ENCODE measurements at regions not wholly inside any gene's neighbourhood (a gene's known extent, or its start where the extent isn't known, plus 50 kb on each side); places are given as distances from the start of the nearest gene placed in this dataset.
"Not testable (repeated sequence)": the region's sequence is repeated elsewhere in the genome, so short reads cannot be mapped to it uniquely, and the experiment has no call there.

- no peak for DNase-seq
These were observed 92.5 kb upstream of the NAP1L1 start for GRCh38 chr12:76176940-76177339.

DNA sequence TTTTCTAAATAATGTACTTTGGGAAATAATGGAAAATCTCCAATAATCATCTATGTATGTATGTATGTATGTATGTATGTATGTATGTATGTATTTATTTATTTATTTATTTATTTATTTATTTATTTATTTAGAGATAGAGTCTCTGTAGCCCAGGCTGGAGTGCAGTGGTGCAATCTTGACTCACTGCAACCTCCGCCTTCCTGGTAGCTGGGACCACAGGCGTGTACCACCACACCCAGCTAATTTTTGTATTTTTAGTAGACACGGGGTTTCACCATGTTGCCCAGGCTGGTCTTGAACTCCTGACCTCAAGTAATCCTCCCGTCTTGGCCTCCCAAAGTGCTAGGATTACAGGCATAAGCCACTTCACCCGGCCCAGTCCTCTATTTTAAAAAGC lies 91.5 kb upstream of the NAP1L1 start:
- not testable (repeated sequence) for DNase-seq

DNA sequence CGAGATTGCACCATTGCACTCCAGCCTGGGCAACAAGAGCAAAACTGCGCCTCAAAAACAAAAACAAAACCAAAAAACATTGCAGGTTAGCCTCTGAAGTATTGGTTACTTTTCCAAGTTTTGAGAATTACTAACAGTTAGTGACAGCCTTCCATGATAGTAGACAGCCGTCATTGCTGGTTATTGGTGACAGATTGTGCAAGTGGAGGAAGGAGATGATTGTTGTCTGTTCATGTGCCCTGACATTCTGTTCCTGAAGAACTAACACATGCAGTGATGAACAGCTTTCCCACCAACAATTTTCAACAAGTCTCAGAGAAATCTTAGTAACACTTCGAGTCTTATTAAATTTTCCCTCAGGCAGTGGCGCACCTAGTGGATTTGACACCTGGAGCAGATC lies 89.3 kb upstream of the NAP1L1 start:
- no peak for DNase-seq

DNA sequence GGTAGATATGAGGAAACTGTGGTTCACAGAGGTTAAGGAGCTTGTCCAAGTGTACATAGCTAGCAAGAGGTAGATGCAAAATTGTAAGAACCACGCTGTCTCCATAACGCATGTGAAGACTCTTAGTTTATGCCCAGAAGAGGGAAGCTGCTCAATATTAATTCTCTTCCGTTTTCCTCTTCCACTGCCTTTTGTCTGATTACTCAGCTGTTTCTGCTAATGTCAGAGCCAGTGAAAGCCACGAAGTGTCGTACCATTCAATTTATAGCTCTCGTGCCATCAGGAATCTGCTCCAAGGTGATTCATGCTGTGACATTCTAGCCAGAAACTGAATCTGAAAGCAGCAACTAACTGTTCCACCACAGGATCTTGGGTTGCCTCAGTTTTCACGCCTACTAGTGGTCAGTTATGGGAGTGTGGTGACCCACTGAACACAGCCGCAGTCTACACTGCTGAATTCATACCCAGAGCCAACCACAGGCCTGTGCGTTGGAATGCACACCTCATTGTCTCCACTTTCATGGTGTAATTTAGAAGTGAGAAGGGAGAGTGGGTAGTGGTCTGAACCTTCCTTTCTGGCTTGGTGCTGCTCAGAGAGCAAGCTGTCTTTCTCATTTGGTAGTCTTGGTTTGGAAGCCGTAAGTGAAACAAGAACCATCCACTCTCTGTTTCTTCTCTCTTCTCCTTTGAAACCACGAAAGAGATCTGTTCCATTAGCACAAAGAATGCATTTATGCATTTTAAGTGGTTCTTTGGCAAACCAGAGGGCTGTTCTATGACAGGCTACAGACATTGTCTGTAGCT lies 74.2 kb upstream of the NAP1L1 start:
- DNase-seq, result peak; percentile 69

- no peak for DNase-seq
These were observed 72.2 kb upstream of the NAP1L1 start for GRCh38 chr12:76156726-76157125.

DNA sequence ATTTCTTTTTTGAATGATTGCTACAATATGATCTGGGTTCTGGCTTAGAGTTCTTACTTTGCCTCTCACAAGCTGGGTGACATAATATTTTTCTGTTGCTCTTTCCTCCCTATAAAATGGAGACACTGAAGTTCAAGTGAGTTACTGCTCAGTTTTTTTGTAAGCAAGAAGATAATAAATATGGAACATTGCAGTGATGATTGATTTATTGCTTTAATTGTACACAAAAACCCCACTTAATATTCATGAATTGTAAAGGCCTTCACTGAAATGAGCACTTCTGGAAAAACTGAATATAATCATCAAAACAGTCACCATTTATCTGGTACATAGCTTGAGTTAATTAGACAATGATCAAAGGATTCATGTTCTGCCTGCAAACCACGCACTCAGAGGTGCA lies 71.8 kb upstream of the NAP1L1 start:
- no peak for DNase-seq

GRCh38 chr12:76155157-76155670 lies 70.7 kb upstream of the NAP1L1 start:
- no peak for DNase-seq

DNA sequence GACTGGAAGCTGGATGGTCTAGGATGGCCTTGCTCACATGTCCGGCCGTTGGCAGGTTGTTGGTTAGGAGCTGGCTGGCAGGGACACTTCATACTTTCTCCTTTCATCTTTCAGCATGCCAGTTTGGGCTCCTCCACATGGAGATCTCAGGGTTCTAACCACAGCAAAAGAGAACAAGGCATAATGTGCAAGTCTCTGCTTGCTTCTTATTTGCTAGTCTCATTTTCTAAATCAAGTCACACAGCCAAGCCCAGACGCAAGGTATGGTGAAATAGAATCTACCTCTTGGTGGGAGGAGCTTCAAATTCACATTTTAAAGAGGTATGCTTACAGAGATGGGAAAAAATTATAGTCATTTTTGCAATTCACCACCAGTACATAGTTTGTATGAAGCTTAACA lies 69.1 kb upstream of the NAP1L1 start:
- no peak for DNase-seq

GRCh38 chr12:76152181-76152807 lies 67.8 kb upstream of the NAP1L1 start:
- no peak for DNase-seq

DNA sequence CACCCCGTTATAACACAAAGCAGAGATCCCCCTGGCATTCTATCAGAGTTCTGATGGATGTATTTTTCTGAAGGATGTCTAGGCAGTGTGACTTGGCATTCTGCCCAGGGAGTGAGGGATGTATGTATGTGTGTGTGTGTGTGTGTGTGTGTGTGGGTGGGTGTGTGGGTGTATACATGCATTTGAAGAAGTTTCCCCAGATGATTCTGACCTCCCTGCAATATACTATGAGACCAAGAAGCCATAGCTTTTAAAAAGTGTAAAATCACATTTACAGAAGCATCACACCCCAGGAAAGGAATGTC lies 59.7 kb upstream of the NAP1L1 start:
- DNase-seq, result no peak

DNA sequence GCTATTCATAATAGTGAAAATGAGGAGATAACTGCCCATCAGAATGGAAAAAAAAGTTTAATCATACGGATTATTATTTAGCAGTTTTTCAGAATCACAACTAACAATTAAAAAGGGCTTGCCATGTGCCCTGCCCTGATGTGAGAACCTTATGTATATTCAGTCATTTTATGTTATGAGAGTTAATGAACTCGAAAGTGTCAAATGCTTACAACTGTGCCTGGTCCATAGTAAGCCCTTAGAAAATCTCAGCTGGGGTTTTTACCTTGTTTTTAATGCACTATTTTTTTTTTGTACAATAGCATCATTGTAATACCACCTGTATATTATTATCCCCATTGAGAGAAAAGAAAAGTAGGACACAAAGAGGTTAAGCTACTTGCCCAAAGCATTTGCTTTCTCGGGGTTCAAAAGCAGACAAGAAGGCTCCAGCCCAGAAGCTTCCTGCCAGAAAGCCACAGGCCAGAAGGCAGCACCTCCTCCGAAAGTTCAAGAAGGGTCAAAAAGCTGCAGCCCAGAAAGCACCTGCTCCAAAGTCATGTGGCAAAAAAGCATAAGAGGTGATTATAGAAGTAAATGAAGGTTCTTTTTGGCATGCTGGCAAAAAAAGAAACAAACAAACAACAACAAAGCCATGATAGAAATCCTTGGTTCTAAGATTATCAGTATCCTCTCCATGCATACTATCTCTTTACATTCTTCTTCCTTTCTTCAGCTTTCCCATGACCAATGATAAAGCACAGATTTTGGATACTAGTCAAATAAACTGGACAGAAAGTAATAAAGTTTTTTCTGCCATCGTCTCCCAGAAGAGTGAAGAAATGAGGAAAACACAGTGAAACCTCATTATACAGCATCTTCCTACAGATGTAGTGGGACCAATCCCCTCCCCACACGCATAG lies 59.1 kb upstream of the NAP1L1 start:
- DNase-seq, result no peak

DNA sequence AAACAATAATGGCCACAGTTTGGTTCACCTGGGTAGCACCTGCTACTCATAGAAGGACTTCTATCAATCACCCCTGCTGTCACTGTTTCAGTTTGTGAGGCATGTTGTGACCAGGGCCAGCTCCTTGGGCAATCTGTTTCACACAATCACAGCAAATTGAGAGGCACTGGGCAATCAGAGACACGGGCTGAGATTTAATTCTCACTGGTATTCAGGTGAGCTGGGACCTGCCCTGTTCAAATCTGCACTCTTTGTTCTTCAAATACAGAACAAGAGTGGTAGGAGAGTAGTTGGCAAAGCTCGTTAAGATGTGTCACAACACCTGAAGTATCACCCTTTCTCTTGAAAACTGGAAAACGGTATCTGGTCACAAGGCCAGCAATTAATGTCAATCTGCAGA lies 57.8 kb upstream of the NAP1L1 start:
- DNase-seq, result no peak

DNA sequence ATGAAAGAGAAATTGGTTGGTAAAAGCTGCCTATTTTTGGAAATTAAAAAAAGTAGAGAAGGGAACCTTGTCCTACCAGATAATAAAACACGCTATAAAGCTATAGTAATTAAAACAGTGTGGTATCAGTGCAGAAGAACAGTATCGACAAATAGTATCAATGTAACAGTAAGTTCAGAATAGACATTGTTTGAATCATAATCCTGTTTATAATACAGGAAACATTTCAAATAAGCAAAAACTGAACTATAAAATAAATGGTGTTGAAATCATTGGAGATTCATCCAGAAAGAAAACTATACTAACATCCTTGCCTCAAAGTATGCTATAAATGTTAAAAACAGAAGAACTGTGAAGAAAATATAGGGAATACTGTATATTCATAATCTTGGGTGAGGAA lies 54.2 kb upstream of the NAP1L1 start:
- DNase-seq, result no peak

DNA sequence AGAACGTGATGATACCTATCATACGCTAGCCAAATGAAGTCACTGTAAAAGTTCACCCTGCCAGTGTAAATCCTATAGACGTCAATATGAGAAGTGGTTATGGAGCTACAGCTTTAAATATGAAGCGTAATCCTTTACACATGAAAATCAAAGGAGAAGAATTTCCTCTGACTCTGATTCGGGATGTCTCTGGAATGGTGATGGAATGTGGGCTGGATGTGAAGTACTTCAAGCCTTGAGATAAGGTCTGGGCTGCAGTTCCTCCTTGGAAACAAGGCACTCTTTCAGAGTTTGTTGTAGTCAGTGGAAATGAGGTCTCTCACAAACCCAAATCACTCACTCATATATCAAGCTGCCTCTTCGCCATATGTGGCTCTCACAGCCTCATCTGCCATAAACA lies 53.1 kb upstream of the NAP1L1 start:
- DNase-seq, result no peak

- no peak for DNase-seq
These were observed 51.0 kb upstream of the NAP1L1 start for GRCh38 chr12:76135456-76135855.

Data from activated CD4-positive, CD25-positive, alpha-beta regulatory T cell treated with anti-CD3 and anti-CD28 coated beads, Interleukin-2, amount 50 U/mL, for 72 hours (primary cell).